ENCODE measurements at regions not wholly inside any gene's neighbourhood (a gene's known extent, or its start where the extent isn't known, plus 50 kb on each side); places are given as distances from the start of the nearest gene placed in this dataset.

- Histone ChIP-seq H3K9me1 (ENCODE audit: control insufficient read depth, extremely low read depth, insufficient read depth, low read length) (no peaks in the 10 kb centered on the region), H3K9me3 (ENCODE audit: control insufficient read depth, low read depth, low read length) (no peaks in the 10 kb centered on the region), H3K9ac (ENCODE audit: control insufficient read depth, extremely low read depth, insufficient read depth, low read length) (no peak overlapping the region), H3K4me3 (ENCODE audit: control insufficient read depth in 2 of 3, extremely low read depth in 1 of 3, insufficient read depth in 2 of 3, low read depth in 1 of 3, low read length in 3 of 3) (no peak overlapping the region), H3K79me2 (ENCODE audit: control insufficient read depth, insufficient read depth, low read length) (no peaks in the 10 kb centered on the region), H3K27ac (ENCODE audit: control insufficient read depth, insufficient read depth, low read length) (no peak overlapping the region), H3K36me3 (ENCODE audit: control insufficient read depth in 2 of 2, extremely low read depth in 1 of 2, insufficient read depth in 2 of 2, low read length in 2 of 2) (no peaks in the 10 kb centered on the region), H4K20me1 (ENCODE audit: control insufficient read depth, extremely low read depth, insufficient read depth, low read length) (no peaks in the 10 kb centered on the region), H3K4me2 (ENCODE audit: control insufficient read depth, extremely low read depth, insufficient read depth, low read depth, low read length) (no peak overlapping the region), H3K27me3 (ENCODE audit: control insufficient read depth, extremely low read depth, insufficient read depth, low read length) (no peaks in the 10 kb centered on the region), H2AFZ (ENCODE audit: control insufficient read depth, low read length) (no peak overlapping the region), H3K4me1 (ENCODE audit: control insufficient read depth, extremely low read depth, insufficient read depth, low read length) (no peaks in the 10 kb centered on the region)
- no peak for DNase-seq (ENCODE audit: low read depth, low spot score)
- dilution Hi-C loops (cut with MboI; ENCODE audit: extremely low pct_ligation_motif_present, low sequenced_read_pairs): no loop called here
- no peak for FAIRE-seq
- TF ChIP-seq CTCF (optimal IDR thresholded peaks at IDR 0.05 in 1 of 3, IDR thresholded peaks at IDR 0.05 in 1 of 3, conservative IDR thresholded peaks at IDR 0.05 in 1 of 3; ENCODE audit: extremely low read depth in 1 of 3, insufficient read depth in 2 of 3, low read length in 3 of 3): no peak
These were observed 150.1 kb downstream of the KLF8 start for GRCh38 chrX:56382278-56382677.

- Histone ChIP-seq H3K9ac (ENCODE audit: control insufficient read depth, extremely low read depth, insufficient read depth, low read length) (no peak overlapping the region), H3K36me3 (ENCODE audit: control insufficient read depth in 2 of 2, extremely low read depth in 1 of 2, insufficient read depth in 2 of 2, low read length in 2 of 2) (no peaks in the 10 kb centered on the region), H3K27me3 (ENCODE audit: control insufficient read depth, extremely low read depth, insufficient read depth, low read length) (no peaks in the 10 kb centered on the region), H3K4me1 (ENCODE audit: control insufficient read depth, extremely low read depth, insufficient read depth, low read length) (no peaks in the 10 kb centered on the region), H3K27ac (ENCODE audit: control insufficient read depth, insufficient read depth, low read length) (no peak overlapping the region), H2AFZ (ENCODE audit: control insufficient read depth, low read length) (no peak overlapping the region), H3K9me3 (ENCODE audit: control insufficient read depth, low read depth, low read length) (no peaks in the 10 kb centered on the region), H3K4me2 (ENCODE audit: control insufficient read depth, extremely low read depth, insufficient read depth, low read depth, low read length) (no peak overlapping the region), H3K9me1 (ENCODE audit: control insufficient read depth, extremely low read depth, insufficient read depth, low read length) (no peaks in the 10 kb centered on the region), H3K79me2 (ENCODE audit: control insufficient read depth, insufficient read depth, low read length) (no peaks in the 10 kb centered on the region), H3K4me3 (ENCODE audit: control insufficient read depth in 2 of 3, extremely low read depth in 1 of 3, insufficient read depth in 2 of 3, low read depth in 1 of 3, low read length in 3 of 3) (no peak overlapping the region), H4K20me1 (ENCODE audit: control insufficient read depth, extremely low read depth, insufficient read depth, low read length) (no peaks in the 10 kb centered on the region)
- DNase-seq (ENCODE audit: low read depth, low spot score): no peak
- TF ChIP-seq EZH2 (IDR thresholded peaks at IDR 0.05; ENCODE audit: low read length): no peak
- no peak for TF ChIP-seq CTCF (optimal IDR thresholded peaks at IDR 0.05 in 1 of 3, IDR thresholded peaks at IDR 0.05 in 1 of 3, conservative IDR thresholded peaks at IDR 0.05 in 1 of 3; ENCODE audit: extremely low read depth in 1 of 3, insufficient read depth in 2 of 3, low read length in 3 of 3)
- no peak for FAIRE-seq
- dilution Hi-C loops (cut with MboI; ENCODE audit: extremely low pct_ligation_motif_present, low sequenced_read_pairs): no loop called here
These were observed 153.2 kb downstream of the KLF8 start for GRCh38 chrX:56385336-56385735.

All from keratinocyte (primary cell).